ENCODE measurements at regions not wholly inside any gene's neighbourhood (a gene's known extent, or its start where the extent isn't known, plus 50 kb on each side); places are given as distances from the start of the nearest gene placed in this dataset.
A peak's percentile ranks its signal among the peaks of the same experiment; 100 is the strongest.
"Not testable (repeated sequence)": the region's sequence is repeated elsewhere in the genome, so short reads cannot be mapped to it uniquely, and the experiment has no call there.

GRCh38 chr5:164148292-164148691, 642.9 kb downstream of the MAT2B start:
- no peak for DNase-seq (ENCODE audit: low read depth, low spot score)
- H3K27ac ChIP-seq: no peak overlapping the region

DNA sequence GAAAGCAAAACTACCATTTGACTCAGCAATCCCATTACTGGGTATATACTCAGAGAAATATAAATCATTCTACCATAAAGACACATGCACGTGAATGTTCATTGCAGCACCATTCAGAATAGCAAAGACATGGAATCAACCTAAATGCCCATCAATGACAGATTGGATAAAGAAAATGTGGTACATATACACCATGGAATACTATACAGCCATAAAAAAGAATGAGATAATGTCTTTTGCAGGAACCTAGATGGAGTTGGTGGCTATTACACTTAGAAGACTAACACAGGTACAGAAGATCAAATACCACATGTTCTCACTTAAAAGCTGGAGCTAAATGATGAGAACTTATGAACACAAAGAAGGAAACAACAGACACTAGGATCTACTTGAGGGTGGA, 647.1 kb downstream of the MAT2B start:
- not testable (repeated sequence) for DNase-seq (ENCODE audit: low read depth, low spot score); H3K27ac ChIP-seq

- DNase-seq (ENCODE audit: low read depth, low spot score): no peak
Measured at GRCh38 chr5:164153469-164154172, 648.2 kb downstream of the MAT2B start.

DNA sequence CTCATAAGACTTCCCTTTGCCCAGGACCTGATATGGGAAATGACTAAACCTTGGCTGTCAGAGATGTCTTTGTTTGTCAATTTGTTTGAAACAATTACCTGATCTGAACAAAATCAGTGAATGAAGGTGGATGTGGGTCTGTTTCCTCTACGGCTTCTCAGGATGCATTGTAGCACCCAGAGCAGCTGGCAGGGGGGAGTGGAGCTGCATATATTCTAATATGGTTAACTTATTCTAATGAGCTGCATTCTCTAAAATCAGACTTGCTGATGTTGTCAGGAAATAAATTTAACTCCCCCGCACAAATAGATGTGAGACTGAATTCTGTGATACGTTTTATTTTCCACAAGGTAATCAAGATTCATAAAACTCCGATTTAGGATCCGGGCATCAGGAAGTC, 665.4 kb downstream of the MAT2B start:
- no peak overlapping the region for H3K27ac ChIP-seq
- no peak for DNase-seq (ENCODE audit: low read depth, low spot score)

More at GRCh38 chr5:164153469-164154172, 648.2 kb downstream of the MAT2B start:
- H3K27ac ChIP-seq: no peak overlapping the region

DNA sequence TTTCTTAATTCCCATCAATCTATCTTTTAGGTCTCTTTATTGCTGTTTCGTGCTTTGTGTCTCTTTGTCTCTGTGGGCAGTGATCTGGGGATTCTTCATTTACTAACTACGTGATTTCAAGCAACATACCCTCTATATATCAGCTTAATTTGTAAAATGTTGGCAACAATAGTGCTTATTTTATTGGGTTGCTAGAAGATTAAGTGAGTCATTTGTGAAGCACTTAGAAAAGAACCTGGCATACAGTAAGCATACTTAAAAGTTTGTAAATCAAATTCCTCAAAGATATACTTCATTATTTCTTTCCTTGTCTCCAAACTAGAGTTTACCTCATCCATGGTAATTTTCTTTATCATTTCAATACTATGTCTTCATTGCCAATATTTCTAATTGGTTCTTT, 669.7 kb downstream of the MAT2B start:
- no peak for DNase-seq (ENCODE audit: low read depth, low spot score)
- no peak overlapping the region for H3K27ac ChIP-seq

- H3K27ac ChIP-seq: no peak overlapping the region
- no peak for DNase-seq (ENCODE audit: low read depth, low spot score)
Measured at GRCh38 chr5:164179406-164179805, 674.0 kb downstream of the MAT2B start.

- no peak overlapping the region for H3K27ac ChIP-seq
- DNase-seq (ENCODE audit: low read depth, low spot score): no peak
Measured at GRCh38 chr5:164181604-164182003, 676.2 kb downstream of the MAT2B start.

GRCh38 chr5:164184158-164184557, 678.7 kb downstream of the MAT2B start:
- DNase-seq (ENCODE audit: low read depth, low spot score): no peak
- no peak overlapping the region for H3K27ac ChIP-seq

- H3K27ac ChIP-seq: no peak overlapping the region
- DNase-seq (ENCODE audit: low read depth, low spot score): no peak
Measured at GRCh38 chr5:164185000-164185399, 679.6 kb downstream of the MAT2B start.

DNA sequence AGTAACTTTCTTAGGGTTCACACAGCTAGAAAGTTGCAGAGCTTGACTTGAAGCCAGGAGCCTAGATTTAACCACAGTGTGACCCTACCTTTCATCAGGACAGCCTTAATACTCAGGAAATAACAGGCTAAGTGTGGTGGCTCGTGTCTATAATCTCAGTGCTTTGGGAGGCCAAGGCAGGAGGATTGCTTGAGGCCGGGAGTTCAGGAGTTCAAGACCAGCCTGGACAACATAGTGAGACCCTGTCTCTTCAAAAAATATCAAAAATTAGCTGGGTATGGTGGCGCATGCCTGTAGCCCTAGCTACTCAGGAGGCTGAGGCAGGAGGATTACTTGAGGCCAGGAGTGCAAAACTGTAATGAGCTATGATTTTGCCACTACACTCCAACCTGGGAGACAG, 681.1 kb downstream of the MAT2B start:
- DNase-seq (ENCODE audit: low read depth, low spot score): no peak
- H3K27ac ChIP-seq: no peak overlapping the region

DNA sequence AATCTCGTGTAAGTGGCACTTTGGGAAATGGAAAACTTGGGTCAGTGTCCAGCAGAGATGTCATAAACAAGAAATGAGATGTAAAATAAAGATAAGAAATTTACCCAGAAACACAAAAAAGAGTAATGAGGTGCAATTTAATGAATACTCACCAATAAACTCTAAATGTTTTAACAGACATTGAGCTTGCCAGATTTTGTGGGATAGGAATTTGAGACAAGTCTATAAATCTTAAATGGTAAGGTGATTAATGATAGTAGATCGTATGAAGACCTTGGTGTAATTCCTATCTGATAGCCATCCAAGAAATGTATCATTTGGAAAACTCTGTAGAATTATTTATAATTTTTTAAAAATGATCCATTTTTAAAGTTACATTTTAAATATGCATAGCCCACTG, 682.4 kb downstream of the MAT2B start:
- no peak overlapping the region for H3K27ac ChIP-seq

DNA sequence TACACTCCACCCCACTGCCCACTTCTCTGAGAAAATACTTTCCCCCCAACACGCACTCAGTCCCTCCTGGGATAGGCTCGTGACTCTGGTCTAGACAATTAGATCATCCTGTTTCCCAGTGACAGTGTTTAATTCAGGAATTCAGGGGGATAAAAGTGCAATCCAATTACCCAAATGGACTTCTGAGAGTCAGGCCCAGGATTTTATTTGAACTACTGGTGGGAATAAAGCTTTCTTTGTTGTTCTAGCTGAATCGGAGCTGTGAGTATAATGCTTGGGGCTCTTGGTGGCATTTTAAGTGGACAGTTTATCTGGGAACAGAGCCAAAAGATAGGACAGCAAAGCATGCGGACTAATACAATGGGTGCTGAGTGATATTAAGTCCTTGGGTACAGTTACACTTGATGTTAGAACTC, 683.3 kb downstream of the MAT2B start:
- H3K27ac ChIP-seq: no peak overlapping the region
- no peak for DNase-seq (ENCODE audit: low read depth, low spot score)

More for the DNA sequence above, 682.4 kb downstream of the MAT2B start:
- DNase-seq (ENCODE audit: low read depth, low spot score): no peak

GRCh38 chr5:164191240-164191639, 685.8 kb downstream of the MAT2B start:
- no peak for DNase-seq (ENCODE audit: low read depth, low spot score)
- H3K27ac ChIP-seq: no peak overlapping the region

DNA sequence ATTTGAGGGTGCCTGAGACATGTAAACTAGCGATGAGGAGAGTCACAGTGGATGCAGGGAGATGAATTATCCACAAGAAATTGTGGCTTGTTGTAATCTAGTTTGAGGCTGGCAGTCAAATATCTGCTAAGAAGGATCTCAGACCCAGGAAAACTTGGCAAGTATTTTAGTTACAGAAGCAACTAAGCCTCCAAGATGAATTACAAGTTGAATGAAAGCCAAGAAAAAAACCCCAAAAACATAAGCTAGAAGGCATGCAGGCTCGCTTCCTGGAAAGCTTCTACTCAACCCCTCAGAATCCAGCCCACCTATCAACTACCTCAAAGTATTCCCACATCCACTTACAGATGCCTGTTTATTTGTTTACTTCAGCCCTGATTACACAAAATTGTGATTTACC, 696.9 kb downstream of the MAT2B start:
- H3K27ac ChIP-seq: no peak overlapping the region
- DNase-seq (ENCODE audit: low read depth, low spot score): no peak

- peak overlapping the region; percentile 21 for H3K27ac ChIP-seq
- DNase-seq (ENCODE audit: low read depth, low spot score): no peak
Measured at GRCh38 chr5:164203581-164204225, 698.3 kb downstream of the MAT2B start.

DNA sequence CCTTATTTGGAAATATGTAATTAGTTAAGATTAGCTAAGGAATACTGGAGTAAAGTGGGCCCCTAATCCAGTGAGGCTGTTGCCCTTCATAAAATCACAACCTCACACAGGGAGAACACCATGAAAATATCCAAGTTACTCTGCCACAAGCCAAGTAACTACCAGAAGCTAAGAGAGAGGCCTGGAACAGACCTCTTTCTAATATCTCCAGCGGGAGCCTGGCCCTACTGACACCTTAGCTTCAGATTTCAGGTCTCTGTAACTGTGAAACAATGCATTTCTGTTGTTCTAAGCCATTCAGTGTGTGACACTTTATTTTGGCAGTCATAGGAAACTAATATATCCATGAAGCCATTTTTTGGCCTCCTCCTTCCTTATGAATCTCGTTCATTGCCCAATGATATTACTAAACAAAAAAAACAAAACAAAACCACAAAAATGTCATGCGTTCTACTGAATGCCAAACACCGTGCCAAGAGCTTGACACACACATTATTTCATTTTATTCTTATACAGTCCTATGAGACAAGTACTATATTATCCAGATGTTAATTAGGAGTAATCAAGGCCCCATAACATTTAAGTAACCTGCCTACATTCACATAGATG, 699.0 kb downstream of the MAT2B start:
- H3K27ac ChIP-seq: peak overlapping the region; percentile 21
- DNase-seq (ENCODE audit: low read depth, low spot score): peak; percentile 10

GRCh38 chr5:164206196-164206595, 700.8 kb downstream of the MAT2B start:
- no peak overlapping the region for H3K27ac ChIP-seq
- DNase-seq (ENCODE audit: low read depth, low spot score): no peak

DNA sequence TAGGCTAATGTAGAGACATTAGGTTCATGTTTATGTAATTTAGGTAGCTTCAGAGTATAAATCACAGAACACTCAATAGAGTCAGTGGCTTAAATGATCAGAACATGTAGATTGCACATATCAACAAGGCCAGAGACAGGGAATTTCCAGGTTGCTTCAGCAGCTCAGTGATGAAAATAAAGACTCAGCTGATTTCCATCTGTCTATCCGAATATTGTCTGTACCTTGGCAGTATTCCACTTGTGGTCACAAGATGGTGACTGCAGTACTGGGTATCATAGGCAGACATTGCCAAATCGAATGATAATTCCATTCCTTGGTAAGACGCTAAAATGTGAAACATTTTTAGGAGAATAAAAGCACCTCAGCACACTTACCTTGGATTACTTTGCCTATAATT, 702.2 kb downstream of the MAT2B start:
- H3K27ac ChIP-seq: no peak overlapping the region
- no peak for DNase-seq (ENCODE audit: low read depth, low spot score)

DNA sequence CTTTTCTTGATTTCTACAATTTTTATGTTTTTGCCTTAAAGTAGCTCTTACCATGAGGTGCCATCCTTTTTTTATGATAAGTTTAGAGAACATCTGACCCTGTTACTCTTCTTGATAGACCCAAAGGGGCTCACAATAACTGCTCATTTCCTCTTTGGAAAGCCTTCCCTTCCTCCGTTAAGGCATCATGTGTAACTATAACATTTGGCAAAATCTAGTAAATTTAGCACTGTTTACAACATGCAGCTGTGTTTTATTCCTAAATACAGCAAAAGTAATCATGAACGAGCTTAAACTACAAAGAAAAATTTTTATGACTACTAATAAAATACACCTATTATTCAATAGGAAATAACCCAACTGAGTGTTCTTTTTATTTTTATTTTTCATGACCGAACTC, 705.1 kb downstream of the MAT2B start:
- no peak for DNase-seq (ENCODE audit: low read depth, low spot score)
- H3K27ac ChIP-seq: no peak overlapping the region

DNA sequence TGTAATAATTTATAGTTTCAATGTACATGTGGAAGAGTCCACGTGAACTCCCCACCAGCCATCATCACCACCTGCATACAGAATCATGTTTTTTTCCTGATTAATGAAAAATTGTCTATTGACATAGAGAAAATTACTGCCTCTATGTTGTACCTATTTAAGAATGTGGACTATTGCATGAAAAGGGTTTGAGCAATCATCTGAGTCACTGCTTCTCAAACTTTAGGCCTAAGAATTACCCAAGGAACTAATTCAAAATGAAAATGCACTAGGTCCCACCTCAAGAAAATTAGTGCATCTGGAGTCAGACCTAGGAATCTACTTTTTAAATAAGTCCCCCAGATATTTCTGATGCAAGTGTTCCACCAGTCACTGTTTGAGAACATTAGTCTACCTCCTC, 709.3 kb downstream of the MAT2B start:
- no peak overlapping the region for H3K27ac ChIP-seq
- DNase-seq (ENCODE audit: low read depth, low spot score): no peak

GRCh38 chr5:164217464-164217863, 712.0 kb downstream of the MAT2B start:
- no peak overlapping the region for H3K27ac ChIP-seq
- no peak for DNase-seq (ENCODE audit: low read depth, low spot score)

DNA sequence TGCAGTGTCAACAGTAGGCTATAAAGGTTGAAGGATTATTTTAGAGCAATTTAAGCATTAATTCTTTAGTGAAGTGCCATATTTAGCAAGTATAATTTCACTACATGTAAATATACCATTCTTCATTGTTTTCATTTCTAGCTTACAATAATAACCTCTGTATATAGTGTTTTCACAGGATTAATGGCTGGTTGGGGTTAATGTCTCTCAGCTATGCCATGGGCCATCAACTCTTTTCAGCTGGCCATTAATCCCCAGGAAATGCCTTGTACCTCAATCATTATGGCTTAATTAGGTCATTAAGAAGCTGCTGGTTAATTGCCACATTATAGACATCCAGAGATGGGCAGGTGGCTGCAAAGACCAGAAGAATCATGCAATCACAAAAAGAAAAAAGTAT, 715.1 kb downstream of the MAT2B start:
- H3K27ac ChIP-seq: no peak overlapping the region
- DNase-seq (ENCODE audit: low read depth, low spot score): no peak
